ENCODE measurements at regions not wholly inside any gene's neighbourhood (a gene's known extent, or its start where the extent isn't known, plus 50 kb on each side); places are given as distances from the start of the nearest gene placed in this dataset.

DNA sequence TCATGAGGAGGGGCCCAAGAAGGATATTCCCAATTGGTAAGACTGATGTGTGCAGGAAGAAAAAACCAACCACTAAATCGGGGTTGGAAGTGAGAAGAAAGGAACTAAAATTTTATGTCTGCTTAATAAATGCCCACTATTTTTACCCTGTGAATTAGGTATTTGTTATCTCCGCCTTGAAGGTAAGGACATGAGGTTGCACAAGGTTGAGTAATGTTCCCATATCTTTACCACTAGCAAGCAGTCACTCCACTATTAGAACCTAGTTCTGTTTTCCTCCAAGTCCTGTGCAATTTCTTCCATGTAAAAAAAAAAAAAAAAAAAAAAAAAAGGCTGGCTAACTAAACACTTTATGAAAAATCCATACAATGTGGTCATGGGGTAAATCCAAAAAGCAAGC lies 318.5 kb upstream of the SLCO3A1 start:
- ChIA-PET CTCF (ENCODE audit: low intra/inter-chr PET ratio, low total read pairs) (no interaction called here), POLR2A (no interaction called here)
- H3K27ac ChIP-seq (ENCODE audit: extremely low read length, insufficient read depth, low read length) = no peak overlapping the region
- no peaks in the 10 kb centered on the region for H3K27me3 ChIP-seq (ENCODE audit: control insufficient read depth in 1 of 2, insufficient read depth in 2 of 2, low read length in 2 of 2)
- in situ Hi-C loops (cut with HindIII; ENCODE audit: extremely low pct_ligation_motif_present, low pct_unique_long_range_greater_than_20kb) (no loop called here), intact Hi-C loops (cut with micrococcal nuclease; ENCODE audit: unreplicated experiment) (no loop called here)
- no peak overlapping the region for H3K4me2 ChIP-seq (ENCODE audit: low read depth, low read length)
- DNase-seq (ENCODE audit: low spot score) (no peak), FAIRE-seq (no peak), ATAC-seq (no peak)
- no TSS peak for BruUV-seq (replicated peaks)
- no peaks in the 10 kb centered on the region for H3K79me2 ChIP-seq (ENCODE audit: insufficient read depth, low read length)
- H3K9ac ChIP-seq (ENCODE audit: insufficient read depth, low read depth, low read length) = no peak overlapping the region
- H3K4me1 ChIP-seq (ENCODE audit: insufficient read depth, low read length) = peaks cover 50% of the 10 kb centered on the region
- no peak overlapping the region for H3K4me3 ChIP-seq (replicated peaks in 1 of 3; ENCODE audit: insufficient read depth in 1 of 3, low read depth in 2 of 3, low read length in 3 of 3)
- no peaks in the 10 kb centered on the region for H3K36me3 ChIP-seq (replicated peaks in 1 of 2; ENCODE audit: control insufficient read depth in 1 of 2, insufficient read depth in 2 of 2, low read length in 2 of 2)
- no peaks in the 10 kb centered on the region; the same call in 1 of the 2 replicates for H3K9me3 ChIP-seq (ENCODE audit: low read length)
- no peaks in the 10 kb centered on the region for H4K20me1 ChIP-seq (ENCODE audit: insufficient read depth, low read length)
- WGBS (ENCODE audit: low lambda C conversion rate) = 92% methylated on average over 2 of the region's 2 CpGs
- H2AFZ ChIP-seq (ENCODE audit: low read length) = no peak overlapping the region
- TF ChIP-seq, protein P1, sequence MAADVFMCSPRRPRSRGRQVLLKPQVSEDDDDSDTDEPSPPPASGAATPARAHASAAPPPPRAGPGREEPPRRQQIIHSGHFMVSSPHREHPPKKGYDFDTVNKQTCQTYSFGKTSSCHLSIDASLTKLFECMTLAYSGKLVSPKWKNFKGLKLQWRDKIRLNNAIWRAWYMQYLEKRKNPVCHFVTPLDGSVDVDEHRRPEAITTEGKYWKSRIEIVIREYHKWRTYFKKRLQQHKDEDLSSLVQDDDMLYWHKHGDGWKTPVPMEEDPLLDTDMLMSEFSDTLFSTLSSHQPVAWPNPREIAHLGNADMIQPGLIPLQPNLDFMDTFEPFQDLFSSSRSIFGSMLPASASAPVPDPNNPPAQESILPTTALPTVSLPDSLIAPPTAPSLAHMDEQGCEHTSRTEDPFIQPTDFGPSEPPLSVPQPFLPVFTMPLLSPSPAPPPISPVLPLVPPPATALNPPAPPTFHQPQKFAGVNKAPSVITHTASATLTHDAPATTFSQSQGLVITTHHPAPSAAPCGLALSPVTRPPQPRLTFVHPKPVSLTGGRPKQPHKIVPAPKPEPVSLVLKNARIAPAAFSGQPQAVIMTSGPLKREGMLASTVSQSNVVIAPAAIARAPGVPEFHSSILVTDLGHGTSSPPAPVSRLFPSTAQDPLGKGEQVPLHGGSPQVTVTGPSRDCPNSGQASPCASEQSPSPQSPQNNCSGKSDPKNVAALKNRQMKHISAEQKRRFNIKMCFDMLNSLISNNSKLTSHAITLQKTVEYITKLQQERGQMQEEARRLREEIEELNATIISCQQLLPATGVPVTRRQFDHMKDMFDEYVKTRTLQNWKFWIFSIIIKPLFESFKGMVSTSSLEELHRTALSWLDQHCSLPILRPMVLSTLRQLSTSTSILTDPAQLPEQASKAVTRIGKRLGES (CRISPR knock-in tag; IDR thresholded peaks at IDR 0.05; ENCODE audit: borderline replicate concordance) = no peak
- TF ChIP-seq ZBTB7A (CRISPR knock-in tag; IDR thresholded peaks at IDR 0.05) (no peak), ZNF709 (CRISPR knock-in tag; IDR thresholded peaks at IDR 0.05) (no peak), ZNF782 (CRISPR knock-in tag; IDR thresholded peaks at IDR 0.05; ENCODE audit: borderline replicate concordance) (no peak), ZNF468 (CRISPR knock-in tag; IDR thresholded peaks at IDR 0.05) (no peak), GPN1 (CRISPR knock-in tag; IDR thresholded peaks at IDR 0.05; ENCODE audit: borderline replicate concordance) (no peak), ZFAT (CRISPR knock-in tag; conservative IDR thresholded peaks at IDR 0.05) (no peak), ZNF121 (CRISPR knock-in tag; IDR thresholded peaks at IDR 0.05) (no peak), ZNF562 (CRISPR knock-in tag; IDR thresholded peaks at IDR 0.05; ENCODE audit: borderline replicate concordance) (no peak), ZNF558 (CRISPR knock-in tag; IDR thresholded peaks at IDR 0.05; ENCODE audit: borderline replicate concordance) (no peak), ZSCAN21 (CRISPR knock-in tag; IDR thresholded peaks at IDR 0.05; ENCODE audit: borderline replicate concordance) (no peak), ZZZ3 (CRISPR knock-in tag; IDR thresholded peaks at IDR 0.05; ENCODE audit: borderline replicate concordance) (no peak), NR1H2 (CRISPR knock-in tag; IDR thresholded peaks at IDR 0.05; ENCODE audit: borderline replicate concordance, low read depth) (no peak)
- TF ChIP-seq, protein P2, sequence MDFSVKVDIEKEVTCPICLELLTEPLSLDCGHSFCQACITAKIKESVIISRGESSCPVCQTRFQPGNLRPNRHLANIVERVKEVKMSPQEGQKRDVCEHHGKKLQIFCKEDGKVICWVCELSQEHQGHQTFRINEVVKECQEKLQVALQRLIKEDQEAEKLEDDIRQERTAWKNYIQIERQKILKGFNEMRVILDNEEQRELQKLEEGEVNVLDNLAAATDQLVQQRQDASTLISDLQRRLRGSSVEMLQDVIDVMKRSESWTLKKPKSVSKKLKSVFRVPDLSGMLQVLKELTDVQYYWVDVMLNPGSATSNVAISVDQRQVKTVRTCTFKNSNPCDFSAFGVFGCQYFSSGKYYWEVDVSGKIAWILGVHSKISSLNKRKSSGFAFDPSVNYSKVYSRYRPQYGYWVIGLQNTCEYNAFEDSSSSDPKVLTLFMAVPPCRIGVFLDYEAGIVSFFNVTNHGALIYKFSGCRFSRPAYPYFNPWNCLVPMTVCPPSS (IDR thresholded peaks at IDR 0.05) = no peak
- TF ChIP-seq, protein P3, sequence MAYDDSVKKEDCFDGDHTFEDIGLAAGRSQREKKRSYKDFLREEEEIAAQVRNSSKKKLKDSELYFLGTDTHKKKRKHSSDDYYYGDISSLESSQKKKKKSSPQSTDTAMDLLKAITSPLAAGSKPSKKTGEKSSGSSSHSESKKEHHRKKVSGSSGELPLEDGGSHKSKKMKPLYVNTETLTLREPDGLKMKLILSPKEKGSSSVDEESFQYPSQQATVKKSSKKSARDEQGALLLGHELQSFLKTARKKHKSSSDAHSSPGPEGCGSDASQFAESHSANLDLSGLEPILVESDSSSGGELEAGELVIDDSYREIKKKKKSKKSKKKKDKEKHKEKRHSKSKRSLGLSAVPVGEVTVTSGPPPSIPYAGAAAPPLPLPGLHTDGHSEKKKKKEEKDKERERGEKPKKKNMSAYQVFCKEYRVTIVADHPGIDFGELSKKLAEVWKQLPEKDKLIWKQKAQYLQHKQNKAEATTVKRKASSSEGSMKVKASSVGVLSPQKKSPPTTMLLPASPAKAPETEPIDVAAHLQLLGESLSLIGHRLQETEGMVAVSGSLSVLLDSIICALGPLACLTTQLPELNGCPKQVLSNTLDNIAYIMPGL (CRISPR knock-in tag; IDR thresholded peaks at IDR 0.05; ENCODE audit: borderline replicate concordance in 1 of 2, low read depth in 1 of 2) = no peak
- TF ChIP-seq, protein P4, sequence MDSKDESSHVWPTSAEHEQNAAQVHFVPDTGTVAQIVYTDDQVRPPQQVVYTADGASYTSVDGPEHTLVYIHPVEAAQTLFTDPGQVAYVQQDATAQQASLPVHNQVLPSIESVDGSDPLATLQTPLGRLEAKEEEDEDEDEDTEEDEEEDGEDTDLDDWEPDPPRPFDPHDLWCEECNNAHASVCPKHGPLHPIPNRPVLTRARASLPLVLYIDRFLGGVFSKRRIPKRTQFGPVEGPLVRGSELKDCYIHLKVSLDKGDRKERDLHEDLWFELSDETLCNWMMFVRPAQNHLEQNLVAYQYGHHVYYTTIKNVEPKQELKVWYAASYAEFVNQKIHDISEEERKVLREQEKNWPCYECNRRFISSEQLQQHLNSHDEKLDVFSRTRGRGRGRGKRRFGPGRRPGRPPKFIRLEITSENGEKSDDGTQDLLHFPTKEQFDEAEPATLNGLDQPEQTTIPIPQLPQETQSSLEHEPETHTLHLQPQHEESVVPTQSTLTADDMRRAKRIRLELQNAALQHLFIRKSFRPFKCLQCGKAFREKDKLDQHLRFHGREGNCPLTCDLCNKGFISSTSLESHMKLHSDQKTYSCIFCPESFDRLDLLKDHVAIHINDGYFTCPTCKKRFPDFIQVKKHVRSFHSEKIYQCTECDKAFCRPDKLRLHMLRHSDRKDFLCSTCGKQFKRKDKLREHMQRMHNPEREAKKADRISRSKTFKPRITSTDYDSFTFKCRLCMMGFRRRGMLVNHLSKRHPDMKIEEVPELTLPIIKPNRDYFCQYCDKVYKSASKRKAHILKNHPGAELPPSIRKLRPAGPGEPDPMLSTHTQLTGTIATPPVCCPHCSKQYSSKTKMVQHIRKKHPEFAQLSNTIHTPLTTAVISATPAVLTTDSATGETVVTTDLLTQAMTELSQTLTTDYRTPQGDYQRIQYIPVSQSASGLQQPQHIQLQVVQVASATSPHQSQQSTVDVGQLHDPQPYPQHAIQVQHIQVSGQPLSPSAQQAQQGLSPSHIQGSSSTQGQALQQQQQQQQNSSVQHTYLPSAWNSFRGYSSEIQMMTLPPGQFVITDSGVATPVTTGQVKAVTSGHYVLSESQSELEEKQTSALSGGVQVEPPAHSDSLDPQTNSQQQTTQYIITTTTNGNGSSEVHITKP (CRISPR knock-in tag; IDR thresholded peaks at IDR 0.05; ENCODE audit: low read depth) = no peak

Measured in HepG2 (cell line).